ENCODE measurements at regions not wholly inside any gene's neighbourhood (a gene's known extent, or its start where the extent isn't known, plus 50 kb on each side); places are given as distances from the start of the nearest gene placed in this dataset.

DNA sequence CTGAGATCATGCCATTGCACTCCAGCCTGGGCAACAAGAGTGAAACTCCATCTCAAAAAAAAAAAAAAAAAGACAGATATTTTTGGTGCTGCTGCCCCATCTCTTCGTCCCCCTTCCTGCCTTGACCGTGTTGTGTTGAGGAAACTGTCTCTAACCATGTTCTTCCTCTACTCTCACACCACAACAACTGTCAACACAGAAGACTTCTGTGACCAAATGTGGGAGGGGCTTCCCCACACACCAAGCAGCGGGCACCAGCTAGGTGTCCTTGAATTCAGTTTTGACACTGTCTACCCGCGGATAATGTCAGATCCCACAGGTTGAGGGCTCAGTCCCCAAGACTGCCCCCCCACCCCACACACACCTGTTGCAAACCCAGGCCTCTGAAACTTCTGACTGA, 104.7 kb upstream of the BCOR start:
- TF ChIP-seq, protein P1, sequence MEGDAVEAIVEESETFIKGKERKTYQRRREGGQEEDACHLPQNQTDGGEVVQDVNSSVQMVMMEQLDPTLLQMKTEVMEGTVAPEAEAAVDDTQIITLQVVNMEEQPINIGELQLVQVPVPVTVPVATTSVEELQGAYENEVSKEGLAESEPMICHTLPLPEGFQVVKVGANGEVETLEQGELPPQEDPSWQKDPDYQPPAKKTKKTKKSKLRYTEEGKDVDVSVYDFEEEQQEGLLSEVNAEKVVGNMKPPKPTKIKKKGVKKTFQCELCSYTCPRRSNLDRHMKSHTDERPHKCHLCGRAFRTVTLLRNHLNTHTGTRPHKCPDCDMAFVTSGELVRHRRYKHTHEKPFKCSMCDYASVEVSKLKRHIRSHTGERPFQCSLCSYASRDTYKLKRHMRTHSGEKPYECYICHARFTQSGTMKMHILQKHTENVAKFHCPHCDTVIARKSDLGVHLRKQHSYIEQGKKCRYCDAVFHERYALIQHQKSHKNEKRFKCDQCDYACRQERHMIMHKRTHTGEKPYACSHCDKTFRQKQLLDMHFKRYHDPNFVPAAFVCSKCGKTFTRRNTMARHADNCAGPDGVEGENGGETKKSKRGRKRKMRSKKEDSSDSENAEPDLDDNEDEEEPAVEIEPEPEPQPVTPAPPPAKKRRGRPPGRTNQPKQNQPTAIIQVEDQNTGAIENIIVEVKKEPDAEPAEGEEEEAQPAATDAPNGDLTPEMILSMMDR (IDR thresholded peaks at IDR 0.05) = no peak
- no peak for TF ChIP-seq JUND (IDR thresholded peaks at IDR 0.05)
- no peak for TF ChIP-seq EP300 (IDR thresholded peaks at IDR 0.05; ENCODE audit: borderline replicate concordance in 1 of 2, low read depth in 1 of 2, low read length in 1 of 2)
- TF ChIP-seq RAD21 (IDR thresholded peaks at IDR 0.05; ENCODE audit: low read length) = no peak

Measured in SK-N-SH (cell line).